K562 (cell line): ENCODE measurements at regions not wholly inside any gene's neighbourhood (a gene's known extent, or its start where the extent isn't known, plus 50 kb on each side); places are given as distances from the start of the nearest gene placed in this dataset.

ENCODE experiments used
- AFF1 ChIP-seq, 2 experiments: fragments of 450-650 bp; IDR thresholded peaks; 2 replicates each; pipeline ENCODE4 v1.6.1; 2018; ENCODE audit warnings: mild to moderate bottlenecking in 2 of 2, low read depth in 1 of 2; ENCODE audit not compliant: partially characterized antibody in 2 of 2
- ELF2 ChIP-seq: fragments of 250-450 bp; sonication (Bioruptor Pico); IDR thresholded peaks from 2 replicates; pipeline ENCODE4 v1.5.0; 2021; ENCODE audit warnings: mild to moderate bottlenecking
- FIP1L1 ChIP-seq: fragments of 200-400 bp; formaldehyde crosslinking; IDR thresholded peaks from 2 replicates; pipeline ENCODE4 v1.6.1; 2018; ENCODE audit warnings: mild to moderate bottlenecking, low read depth, low read length; ENCODE audit not compliant: poor library complexity, severe bottlenecking
- GTF2E2 ChIP-seq: fragments of 200-800 bp; sonication (Bioruptor generic); IDR thresholded peaks from 2 replicates; pipeline ENCODE4 v1.6.1; 2016; ENCODE audit warnings: missing genetic modification characterization, missing compliant biosample characterization
- HMG20B ChIP-seq: fragments of 250-450 bp; sonication (Bioruptor Pico); IDR thresholded peaks from 2 replicates; pipeline ENCODE4 v1.5.0; 2021; ENCODE audit warnings: mild to moderate bottlenecking
- POLR2AphosphoS5 ChIP-seq: IDR thresholded peaks from 2 replicates; pipeline ENCODE4 v1.6.1; 2011; ENCODE audit warnings: mild to moderate bottlenecking, low read depth, low read length, moderate library complexity; ENCODE audit not compliant: control insufficient read depth, insufficient read depth
- RBM25 ChIP-seq: fragments of 200-400 bp; formaldehyde crosslinking; IDR thresholded peaks from 2 replicates; pipeline ENCODE4 v1.6.1; 2018; ENCODE audit warnings: low read length, low read depth, moderate library complexity; ENCODE audit not compliant: severe bottlenecking
- RBM34 ChIP-seq: fragments of 200-400 bp; formaldehyde crosslinking; IDR thresholded peaks from 2 replicates; pipeline ENCODE4 v1.6.1; 2018; ENCODE audit warnings: low read length, borderline replicate concordance; ENCODE audit not compliant: insufficient read depth
- RREB1 ChIP-seq: fragments of 250-450 bp; sonication (Bioruptor Pico); IDR thresholded peaks from 2 replicates; pipeline ENCODE4 v1.4.0; 2020
- USF2 ChIP-seq: sonication (generic); formaldehyde crosslinking; IDR thresholded peaks from 2 replicates; pipeline ENCODE4 v1.5.0; 2020; ENCODE audit warnings: missing genetic modification reagents
- XRCC5 ChIP-seq: fragments of 200-400 bp; formaldehyde crosslinking; IDR thresholded peaks from 2 replicates; pipeline ENCODE4 v1.6.1; 2017; ENCODE audit warnings: low read depth, mild to moderate bottlenecking, low read length
- ZFX ChIP-seq: sonication (generic); formaldehyde crosslinking; IDR thresholded peaks from 2 replicates; pipeline ENCODE4 v1.8.0; 2022; ENCODE audit warnings: mild to moderate bottlenecking, missing genetic modification reagents, moderate library complexity

DNA sequence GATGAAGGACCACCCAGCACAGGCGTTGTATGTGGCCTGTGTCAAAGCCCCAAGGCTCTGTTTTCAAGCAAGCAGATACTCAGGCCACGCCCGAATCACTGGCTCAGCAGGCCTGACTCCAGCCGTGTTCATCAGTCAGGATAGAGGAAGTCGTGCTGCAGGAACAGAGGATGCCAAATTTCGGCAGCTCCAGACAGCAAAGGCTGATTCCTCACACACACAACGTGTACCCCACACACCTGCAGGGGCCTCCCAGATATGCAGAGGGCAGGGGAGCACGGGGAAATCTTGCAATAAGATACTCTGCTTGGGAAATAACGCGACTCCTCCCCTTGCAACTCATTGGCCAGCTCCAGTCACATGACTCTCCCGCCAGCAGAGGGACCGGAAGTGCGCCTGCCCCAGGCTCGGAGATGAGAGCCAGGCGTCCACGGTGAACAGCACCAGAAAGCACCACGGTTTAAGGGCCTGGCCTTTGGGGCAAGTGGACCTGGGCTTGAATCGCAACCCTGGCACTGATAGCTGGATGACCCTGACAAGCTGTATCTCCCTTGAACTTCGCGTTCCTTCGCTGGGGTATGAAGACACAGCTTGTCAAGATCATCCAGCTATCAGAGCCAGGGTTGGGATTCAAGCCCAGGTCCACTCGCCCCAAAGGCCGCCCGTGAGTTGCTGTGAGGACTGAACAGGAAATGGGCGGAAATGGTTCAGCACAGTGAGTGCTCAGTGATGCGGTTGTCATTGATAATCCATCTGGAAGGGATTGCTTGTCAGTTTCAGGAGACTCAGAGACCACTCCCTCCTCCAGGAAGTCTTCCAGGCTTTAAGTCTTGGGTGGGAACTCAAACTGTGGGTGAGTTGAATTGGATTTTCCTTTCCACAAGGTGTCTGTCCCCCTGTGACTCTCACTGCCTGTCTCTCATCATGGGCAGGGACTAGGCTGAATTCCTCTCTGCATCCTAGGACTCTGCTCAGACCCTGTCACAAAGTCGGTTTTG, 88.5 kb downstream of the MYEOV start (continued):
- TF ChIP-seq RBM34, result no peak
- TF ChIP-seq RREB1 (CRISPR knock-in tag), result no peak
- no peak for TF ChIP-seq GTF2E2 (tag)
- TF ChIP-seq AFF1 (IDR thresholded peaks at IDR 0.05; ENCODE audit: low read depth in 1 of 2, partially characterized antibody in 2 of 2), result peak in 1 of 2 experiments; percentile 61
- TF ChIP-seq ZFX, result peak; percentile 90
- TF ChIP-seq HMG20B (CRISPR knock-in tag), result no peak
- TF ChIP-seq USF2 (CRISPR knock-in tag), result peak; percentile 97
- no peak for TF ChIP-seq FIP1L1
- peak; percentile 77 for TF ChIP-seq POLR2AphosphoS5
- peak; percentile 94 for TF ChIP-seq ELF2 (CRISPR knock-in tag)
- peak; percentile 94 for TF ChIP-seq RBM25
- peak; percentile 60; the same call in 1 of the 2 replicates for TF ChIP-seq XRCC5
